ENCODE measurements at regions not wholly inside any gene's neighbourhood (a gene's known extent, or its start where the extent isn't known, plus 50 kb on each side); places are given as distances from the start of the nearest gene placed in this dataset.

- no peak for DNase-seq (ENCODE audit: low spot score)
Observed at GRCh38 chr20:16220826-16221225, 352.4 kb downstream of the KIF16B start.

- DNase-seq (ENCODE audit: low spot score) = no peak
Observed at GRCh38 chr20:16219182-16219581, 354.1 kb downstream of the KIF16B start.

GRCh38 chr20:16216914-16217230, 356.4 kb downstream of the KIF16B start:
- DNase-seq (ENCODE audit: low spot score) = no peak

GRCh38 chr20:16216227-16216913, 356.9 kb downstream of the KIF16B start:
- DNase-seq (ENCODE audit: low spot score) = no peak

- no peak for DNase-seq (ENCODE audit: low spot score)
Observed at GRCh38 chr20:16215041-16215440, 358.2 kb downstream of the KIF16B start.

- DNase-seq (ENCODE audit: low spot score) = no peak
Observed at GRCh38 chr20:16212790-16213189, 360.5 kb downstream of the KIF16B start.

GRCh38 chr20:16209951-16210361, 363.3 kb downstream of the KIF16B start:
- peak; percentile 20 for DNase-seq (ENCODE audit: low spot score)

GRCh38 chr20:16209357-16209756, 363.9 kb downstream of the KIF16B start:
- DNase-seq (ENCODE audit: low spot score) = no peak

GRCh38 chr20:16208443-16208842, 364.8 kb downstream of the KIF16B start:
- no peak for DNase-seq (ENCODE audit: low spot score)

GRCh38 chr20:16206817-16207216, 366.4 kb downstream of the KIF16B start:
- DNase-seq (ENCODE audit: low spot score) = no peak

GRCh38 chr20:16205507-16205906, 367.7 kb downstream of the KIF16B start:
- no peak for DNase-seq (ENCODE audit: low spot score)

- no peak for DNase-seq (ENCODE audit: low spot score)
Observed at GRCh38 chr20:16203096-16203495, 370.2 kb downstream of the KIF16B start.

- no peak for DNase-seq (ENCODE audit: low spot score)
Observed at GRCh38 chr20:16201191-16201590, 372.1 kb downstream of the KIF16B start.

GRCh38 chr20:16197696-16198095, 375.6 kb downstream of the KIF16B start:
- DNase-seq (ENCODE audit: low spot score) = no peak

GRCh38 chr20:16195671-16196070, 377.6 kb downstream of the KIF16B start:
- no peak for DNase-seq (ENCODE audit: low spot score)

GRCh38 chr20:16194617-16195360, 378.5 kb downstream of the KIF16B start:
- no peak for DNase-seq (ENCODE audit: low spot score)

GRCh38 chr20:16191496-16191895, 381.8 kb downstream of the KIF16B start:
- no peak for DNase-seq (ENCODE audit: low spot score)

GRCh38 chr20:16189371-16189770, 383.9 kb downstream of the KIF16B start:
- DNase-seq (ENCODE audit: low spot score) = no peak

GRCh38 chr20:16187956-16188616, 385.2 kb downstream of the KIF16B start:
- DNase-seq (ENCODE audit: low spot score) = no peak

- DNase-seq (ENCODE audit: low spot score) = no peak
Observed at GRCh38 chr20:16179919-16180318, 393.3 kb downstream of the KIF16B start.

- DNase-seq (ENCODE audit: low spot score) = no peak
Observed at GRCh38 chr20:16179371-16179770, 393.9 kb downstream of the KIF16B start.

GRCh38 chr20:16178546-16179135, 394.6 kb downstream of the KIF16B start:
- no peak for DNase-seq (ENCODE audit: low spot score)

Data from GM03348 (cell line).